PC-3 (cell line): ENCODE measurements at regions not wholly inside any gene's neighbourhood (a gene's known extent, or its start where the extent isn't known, plus 50 kb on each side); places are given as distances from the start of the nearest gene placed in this dataset.

ENCODE experiments used
- ATAC-seq: fragments of 200-7000 bp; cut with Tn5 transposase; 2 replicates; pipeline ENCODE4 v1.9.1; 2020; ENCODE audit warnings: mild to moderate bottlenecking, moderate library complexity
- BruUV-seq: library from RNA; stranded (reverse); fragments of 400-500 nt; replicated peaks from 2 replicates; lab custom pipeline; 2021; lab: Mats Ljungman, UMichigan
- CTCF ChIA-PET: fragments of 300-600 bp; sonication (Branson Sonifier 250); formaldehyde crosslinking; loops from one replicate; lab custom pipeline; 2022; ENCODE audit warnings: antibody characterized with exemption; lab: Charles Lee
- POLR2A ChIA-PET: fragments of 300-600 bp; sonication (Branson Sonifier 250); formaldehyde crosslinking; loops from one replicate; lab custom pipeline; 2022; ENCODE audit warnings: antibody characterized with exemption; ENCODE audit not compliant: unreplicated experiment; lab: Charles Lee
- DNase-seq: peaks from one replicate; pipeline ENCODE4 v3.0.0-alpha.2; 2015
- H2AFZ ChIP-seq: fragments of 300-600 bp; sonication (generic); 2 replicates; pipeline ENCODE4 v1.6.0; 2016; ENCODE audit warnings: antibody characterized with exemption, low read length
- H3F3A ChIP-seq: fragments of 300-600 bp; sonication (generic); one replicate; pipeline ENCODE4 v1.6.0; 2017; ENCODE audit warnings: antibody characterized with exemption, low read length, control low read depth, mild to moderate bottlenecking; ENCODE audit not compliant: unreplicated experiment
- H3K27ac ChIP-seq: fragments of 300-600 bp; sonication (generic); 2 replicates; pipeline ENCODE4 v1.5.1; 2016; ENCODE audit warnings: mild to moderate bottlenecking, low read length
- H3K27me3 ChIP-seq: fragments of 300-600 bp; sonication (generic); 2 replicates; pipeline ENCODE4 v1.6.1; 2016; ENCODE audit warnings: low read length, mixed read lengths
- H3K36me3 ChIP-seq: fragments of 300-600 bp; sonication (generic); 2 replicates; pipeline ENCODE4 v1.6.1; 2016; ENCODE audit warnings: low read depth, mixed run types, low read length, mixed read lengths
- H3K4me1 ChIP-seq: fragments of 300-600 bp; sonication (generic); 2 replicates; pipeline ENCODE4 v1.5.1; 2016; ENCODE audit warnings: low read length; ENCODE audit not compliant: insufficient read depth
- H3K4me2 ChIP-seq: fragments of 300-600 bp; sonication (generic); 2 replicates; pipeline ENCODE4 v1.6.0; 2016; ENCODE audit warnings: low read length
- H3K4me3 ChIP-seq: fragments of 300-600 bp; sonication (generic); 2 replicates; pipeline ENCODE4 v1.5.1; 2016; ENCODE audit warnings: mild to moderate bottlenecking, low read length, mixed read lengths
- H3K79me2 ChIP-seq: fragments of 300-600 bp; sonication (generic); 2 replicates; pipeline ENCODE4 v1.6.1; 2017; ENCODE audit warnings: low read length, mixed read lengths
- H3K9ac ChIP-seq: fragments of 300-600 bp; sonication (generic); 2 replicates; pipeline ENCODE4 v1.6.0; 2016; ENCODE audit warnings: mild to moderate bottlenecking, low read length
- H3K9me2 ChIP-seq: fragments of 300-600 bp; sonication (generic); replicated peaks from 2 replicates; pipeline ENCODE4 v1.6.1; 2016; ENCODE audit warnings: mixed run types, low read length, mixed read lengths
- H3K9me3 ChIP-seq: fragments of 300-600 bp; sonication (generic); 2 replicates; pipeline ENCODE4 v1.6.1; 2016; ENCODE audit warnings: low read length, mixed read lengths
- H4K20me1 ChIP-seq: fragments of 300-600 bp; sonication (generic); 2 replicates; pipeline ENCODE4 v1.6.1; 2016; ENCODE audit warnings: low read length, mixed read lengths
- EZH2 ChIP-seq: fragments of 300-600 bp; sonication (generic); IDR thresholded peaks from one replicate; pipeline ENCODE4 v1.6.1; 2017; ENCODE audit warnings: antibody characterized with exemption, mild to moderate bottlenecking, low read length; ENCODE audit not compliant: unreplicated experiment
- EZH2phosphoT487 ChIP-seq: fragments of 300-600 bp; sonication (generic); IDR thresholded peaks from 2 replicates; pipeline ENCODE4 v1.6.1; 2018; ENCODE audit warnings: mild to moderate bottlenecking, antibody characterized with exemption, low read length, borderline replicate concordance
- intact Hi-C: fragments of 100-400 bp; cut with micrococcal nuclease; formaldehyde crosslinking; loops from 2 replicates; pipeline ENCODE4 v1.9.0; 2023
- TF ChIP-seq, protein P1 (sequence below): fragments of 300-600 bp; sonication (generic); conservative IDR thresholded peaks from 2 replicates; pipeline ENCODE4 v1.5.1; 2017; ENCODE audit warnings: antibody characterized with exemption, low read depth, mild to moderate bottlenecking, low read length

- TF ChIP-seq, protein P1, sequence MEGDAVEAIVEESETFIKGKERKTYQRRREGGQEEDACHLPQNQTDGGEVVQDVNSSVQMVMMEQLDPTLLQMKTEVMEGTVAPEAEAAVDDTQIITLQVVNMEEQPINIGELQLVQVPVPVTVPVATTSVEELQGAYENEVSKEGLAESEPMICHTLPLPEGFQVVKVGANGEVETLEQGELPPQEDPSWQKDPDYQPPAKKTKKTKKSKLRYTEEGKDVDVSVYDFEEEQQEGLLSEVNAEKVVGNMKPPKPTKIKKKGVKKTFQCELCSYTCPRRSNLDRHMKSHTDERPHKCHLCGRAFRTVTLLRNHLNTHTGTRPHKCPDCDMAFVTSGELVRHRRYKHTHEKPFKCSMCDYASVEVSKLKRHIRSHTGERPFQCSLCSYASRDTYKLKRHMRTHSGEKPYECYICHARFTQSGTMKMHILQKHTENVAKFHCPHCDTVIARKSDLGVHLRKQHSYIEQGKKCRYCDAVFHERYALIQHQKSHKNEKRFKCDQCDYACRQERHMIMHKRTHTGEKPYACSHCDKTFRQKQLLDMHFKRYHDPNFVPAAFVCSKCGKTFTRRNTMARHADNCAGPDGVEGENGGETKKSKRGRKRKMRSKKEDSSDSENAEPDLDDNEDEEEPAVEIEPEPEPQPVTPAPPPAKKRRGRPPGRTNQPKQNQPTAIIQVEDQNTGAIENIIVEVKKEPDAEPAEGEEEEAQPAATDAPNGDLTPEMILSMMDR: no peak
- TF ChIP-seq EZH2phosphoT487 (no peak), EZH2 (no peak)
- POLR2A ChIA-PET: no interaction called here
- Histone ChIP-seq H2AFZ (no peak overlapping the region), H3K9me2 (no peaks in the 10 kb centered on the region), H3K4me3 (no peak overlapping the region), H3K27me3 (no peaks in the 10 kb centered on the region), H3K79me2 (no peaks in the 10 kb centered on the region), H3K9me3 (no peaks in the 10 kb centered on the region), H3K27ac (no peak overlapping the region), H4K20me1 (no peaks in the 10 kb centered on the region), H3F3A (no peaks in the 10 kb centered on the region), H3K4me2 (no peak overlapping the region), H3K9ac (no peak overlapping the region), H3K4me1 (0 out of 2 replicates have a peak, but pooled peaks cover 5% of the 10 kb centered on the region), H3K36me3 (no peaks in the 10 kb centered on the region)
- intact Hi-C loops: no loop called here
- no TSS peak for BruUV-seq
- DNase-seq: no peak
- CTCF ChIA-PET: no interaction called here
- no peak for ATAC-seq
Measured at GRCh38 chr16:63612462-63613227, 1509.2 kb downstream of the CDH11 start.

GRCh38 chr16:63606778-63607177 is 1515.1 kb downstream of the CDH11 start:
- Histone ChIP-seq H3K4me2 (no peak overlapping the region), H3K79me2 (no peaks in the 10 kb centered on the region)
- POLR2A ChIA-PET: no interaction called here

More at GRCh38 chr16:63606778-63607177, 1515.1 kb downstream of the CDH11 start:
- Histone ChIP-seq H3K9me3 (no peaks in the 10 kb centered on the region), H4K20me1 (no peaks in the 10 kb centered on the region), H3K9ac (no peak overlapping the region), H3K4me3 (no peak overlapping the region), H3K36me3 (no peaks in the 10 kb centered on the region), H3F3A (no peaks in the 10 kb centered on the region), H3K27me3 (no peaks in the 10 kb centered on the region), H3K27ac (no peak overlapping the region), H2AFZ (no peak overlapping the region), H3K4me1 (no peaks in the 10 kb centered on the region), H3K9me2 (no peaks in the 10 kb centered on the region)
- intact Hi-C loops: no loop called here
- TF ChIP-seq EZH2 (no peak), EZH2phosphoT487 (no peak)
- TF ChIP-seq, protein P1: no peak
- CTCF ChIA-PET: no interaction called here
- BruUV-seq: no TSS peak
- no peak for DNase-seq
- ATAC-seq: no peak
